ENCODE measurements at regions not wholly inside any gene's neighbourhood (a gene's known extent, or its start where the extent isn't known, plus 50 kb on each side); places are given as distances from the start of the nearest gene placed in this dataset.

DNA sequence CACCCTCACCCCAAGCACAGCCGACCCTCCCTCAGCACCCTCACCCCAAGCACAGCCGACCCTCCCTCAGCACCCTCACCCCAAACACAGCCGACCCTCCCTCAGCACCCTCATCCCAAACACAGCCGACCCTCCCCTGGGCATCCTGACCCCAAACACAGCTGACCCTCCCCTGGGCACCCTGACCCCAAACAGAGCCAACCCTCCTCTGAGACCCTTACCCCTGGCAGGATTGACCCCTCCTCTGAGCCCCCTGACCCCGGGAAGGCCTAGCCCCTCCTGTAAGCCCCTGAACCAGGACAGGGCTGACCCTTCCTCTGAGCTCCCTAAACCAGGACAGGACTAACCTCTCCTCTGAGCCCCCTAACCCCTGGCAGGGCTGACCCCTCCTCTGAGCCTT, 84.4 kb upstream of the RAB6C start:
- TF ChIP-seq, protein P1, sequence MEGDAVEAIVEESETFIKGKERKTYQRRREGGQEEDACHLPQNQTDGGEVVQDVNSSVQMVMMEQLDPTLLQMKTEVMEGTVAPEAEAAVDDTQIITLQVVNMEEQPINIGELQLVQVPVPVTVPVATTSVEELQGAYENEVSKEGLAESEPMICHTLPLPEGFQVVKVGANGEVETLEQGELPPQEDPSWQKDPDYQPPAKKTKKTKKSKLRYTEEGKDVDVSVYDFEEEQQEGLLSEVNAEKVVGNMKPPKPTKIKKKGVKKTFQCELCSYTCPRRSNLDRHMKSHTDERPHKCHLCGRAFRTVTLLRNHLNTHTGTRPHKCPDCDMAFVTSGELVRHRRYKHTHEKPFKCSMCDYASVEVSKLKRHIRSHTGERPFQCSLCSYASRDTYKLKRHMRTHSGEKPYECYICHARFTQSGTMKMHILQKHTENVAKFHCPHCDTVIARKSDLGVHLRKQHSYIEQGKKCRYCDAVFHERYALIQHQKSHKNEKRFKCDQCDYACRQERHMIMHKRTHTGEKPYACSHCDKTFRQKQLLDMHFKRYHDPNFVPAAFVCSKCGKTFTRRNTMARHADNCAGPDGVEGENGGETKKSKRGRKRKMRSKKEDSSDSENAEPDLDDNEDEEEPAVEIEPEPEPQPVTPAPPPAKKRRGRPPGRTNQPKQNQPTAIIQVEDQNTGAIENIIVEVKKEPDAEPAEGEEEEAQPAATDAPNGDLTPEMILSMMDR (IDR thresholded peaks at IDR 0.05; ENCODE audit: low read depth, low read length, missing input control), result no peak
- TF ChIP-seq RAD21 (IDR thresholded peaks at IDR 0.05) (no peak), FOXA1 (IDR thresholded peaks at IDR 0.05) (no peak), RXRA (IDR thresholded peaks at IDR 0.05) (no peak), YY1 (IDR thresholded peaks at IDR 0.05) (no peak), HNF4A (conservative IDR thresholded peaks at IDR 0.05) (no peak)
- TF ChIP-seq, protein P2, sequence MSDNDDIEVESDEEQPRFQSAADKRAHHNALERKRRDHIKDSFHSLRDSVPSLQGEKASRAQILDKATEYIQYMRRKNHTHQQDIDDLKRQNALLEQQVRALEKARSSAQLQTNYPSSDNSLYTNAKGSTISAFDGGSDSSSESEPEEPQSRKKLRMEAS (IDR thresholded peaks at IDR 0.05), result no peak

Data from liver (tissue), 3 donors.